OCI-LY7 (cell line): ENCODE measurements at regions not wholly inside any gene's neighbourhood (a gene's known extent, or its start where the extent isn't known, plus 50 kb on each side); places are given as distances from the start of the nearest gene placed in this dataset.

Experiments used
- BruUV-seq: library from RNA; stranded (reverse); fragments of 400-500 nt; replicated peaks from 2 replicates; lab custom pipeline; 2021; lab: Mats Ljungman, UMichigan
- CTCF ChIA-PET: fragments of 300-600 bp; sonication (Branson Sonifier 250); formaldehyde crosslinking; loops from one replicate; lab custom pipeline; 2022; ENCODE audit warnings: antibody characterized with exemption; ENCODE audit not compliant: unreplicated experiment; lab: Charles Lee
- POLR2A ChIA-PET: fragments of 300-600 bp; sonication (Branson Sonifier 250); formaldehyde crosslinking; loops from one replicate; lab custom pipeline; 2022; ENCODE audit warnings: antibody characterized with exemption; lab: Charles Lee
- DNase-seq: peaks from one replicate; pipeline ENCODE4 v3.0.0-alpha.2; 2015; ENCODE audit warnings: low spot score
- H2AFZ ChIP-seq: fragments of 200-600 bp; sonication (generic), shearing (Covaris generic); 2 replicates; pipeline ENCODE4 v1.6.1; 2014; ENCODE audit warnings: mild to moderate bottlenecking, antibody characterized with exemption, low read length, moderate library complexity
- H3K27ac ChIP-seq: fragments of 200-600 bp; sonication (generic); 2 replicates; pipeline ENCODE4 v1.5.1; 2014; ENCODE audit warnings: mixed run types, low read depth, mild to moderate bottlenecking, moderate library complexity, low read length, inconsistent platforms; ENCODE audit not compliant: poor library complexity, severe bottlenecking
- H3K36me3 ChIP-seq: fragments of 200-600 bp; sonication (generic); 2 replicates; pipeline ENCODE4 v1.6.1; 2014; ENCODE audit warnings: mild to moderate bottlenecking, antibody characterized with exemption, low read length, moderate library complexity, mixed read lengths; ENCODE audit not compliant: insufficient read depth
- H3K4me1 ChIP-seq: fragments of 200-600 bp; sonication (generic); 2 replicates; pipeline ENCODE4 v1.5.1; 2014; ENCODE audit warnings: mild to moderate bottlenecking, low read length; ENCODE audit not compliant: insufficient read depth, poor library complexity, severe bottlenecking
- H3K4me2 ChIP-seq: fragments of 200-600 bp; sonication (generic); 2 replicates; pipeline ENCODE4 v1.6.1; 2014; ENCODE audit warnings: mild to moderate bottlenecking, low read length
- H3K4me3 ChIP-seq: fragments of 200-600 bp; sonication (generic); 2 replicates; pipeline ENCODE4 v1.5.1; 2014; ENCODE audit warnings: mild to moderate bottlenecking, low read depth, low read length; ENCODE audit not compliant: poor library complexity, severe bottlenecking
- H3K79me2 ChIP-seq: fragments of 200-600 bp; sonication (generic); 2 replicates; pipeline ENCODE4 v1.6.1; 2016; ENCODE audit warnings: low read depth, mild to moderate bottlenecking, low read length, moderate library complexity, mixed read lengths; ENCODE audit not compliant: insufficient read depth
- H3K9me2 ChIP-seq: fragments of 200-600 bp; sonication (generic); 2 replicates; pipeline ENCODE4 v1.6.1; 2016; ENCODE audit warnings: mild to moderate bottlenecking, low read length, mixed read lengths; ENCODE audit not compliant: insufficient read depth
- H3K9me3 ChIP-seq: fragments of 200-600 bp; sonication (generic); 2 replicates; pipeline ENCODE4 v1.6.1; 2014; ENCODE audit warnings: mild to moderate bottlenecking, mixed run types, low read length, mixed read lengths
- H4K20me1 ChIP-seq: fragments of 200-600 bp; sonication (generic); 2 replicates; pipeline ENCODE4 v1.6.1; 2014; ENCODE audit warnings: mild to moderate bottlenecking, antibody characterized with exemption, low read length, moderate library complexity, mixed read lengths; ENCODE audit not compliant: insufficient read depth
- EZH2phosphoT487 ChIP-seq: fragments of 200-600 bp; sonication (generic); IDR thresholded peaks from 2 replicates; pipeline ENCODE4 v1.6.1; 2018; ENCODE audit warnings: low read depth, borderline replicate concordance, mild to moderate bottlenecking, mixed run types, antibody characterized with exemption, low read length, moderate library complexity, mixed read lengths
- intact Hi-C: fragments of 100-400 bp; cut with micrococcal nuclease; formaldehyde crosslinking; loops from one replicate; pipeline ENCODE4 v1.10.0; 2022; ENCODE audit not compliant: unreplicated experiment
- TF ChIP-seq, protein P1 (sequence below): fragments of 200-600 bp; sonication (generic); conservative IDR thresholded peaks from 2 replicates; pipeline ENCODE4 v1.5.1; 2014; ENCODE audit warnings: mild to moderate bottlenecking, antibody characterized with exemption, low read length, moderate library complexity, mixed read lengths

- TF ChIP-seq, protein P1, sequence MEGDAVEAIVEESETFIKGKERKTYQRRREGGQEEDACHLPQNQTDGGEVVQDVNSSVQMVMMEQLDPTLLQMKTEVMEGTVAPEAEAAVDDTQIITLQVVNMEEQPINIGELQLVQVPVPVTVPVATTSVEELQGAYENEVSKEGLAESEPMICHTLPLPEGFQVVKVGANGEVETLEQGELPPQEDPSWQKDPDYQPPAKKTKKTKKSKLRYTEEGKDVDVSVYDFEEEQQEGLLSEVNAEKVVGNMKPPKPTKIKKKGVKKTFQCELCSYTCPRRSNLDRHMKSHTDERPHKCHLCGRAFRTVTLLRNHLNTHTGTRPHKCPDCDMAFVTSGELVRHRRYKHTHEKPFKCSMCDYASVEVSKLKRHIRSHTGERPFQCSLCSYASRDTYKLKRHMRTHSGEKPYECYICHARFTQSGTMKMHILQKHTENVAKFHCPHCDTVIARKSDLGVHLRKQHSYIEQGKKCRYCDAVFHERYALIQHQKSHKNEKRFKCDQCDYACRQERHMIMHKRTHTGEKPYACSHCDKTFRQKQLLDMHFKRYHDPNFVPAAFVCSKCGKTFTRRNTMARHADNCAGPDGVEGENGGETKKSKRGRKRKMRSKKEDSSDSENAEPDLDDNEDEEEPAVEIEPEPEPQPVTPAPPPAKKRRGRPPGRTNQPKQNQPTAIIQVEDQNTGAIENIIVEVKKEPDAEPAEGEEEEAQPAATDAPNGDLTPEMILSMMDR, result no peak
- TF ChIP-seq EZH2phosphoT487, result no peak
- Histone ChIP-seq H3K4me1 (no peaks in the 10 kb centered on the region), H4K20me1 (no peaks in the 10 kb centered on the region), H2AFZ (no peak overlapping the region), H3K27ac (no peak overlapping the region), H3K79me2 (no peaks in the 10 kb centered on the region), H3K4me3 (no peak overlapping the region), H3K9me2 (no peaks in the 10 kb centered on the region), H3K9me3 (no peaks in the 10 kb centered on the region), H3K4me2 (no peak overlapping the region), H3K36me3 (no peaks in the 10 kb centered on the region)
- intact Hi-C loops, result no loop called here
- DNase-seq, result no peak
- BruUV-seq, result no TSS peak
- POLR2A ChIA-PET, result interaction anchor here (0.6 to 0.7 kb wide), 3 partner anchors 50 to 959 kb away, joined by 3 read pairs; no protein-coding TSS in a partner anchor
- CTCF ChIA-PET, result no interaction called here
These were observed 107.3 kb upstream of the STARD13 start for GRCh38 chr13:33392794-33393405.

DNA sequence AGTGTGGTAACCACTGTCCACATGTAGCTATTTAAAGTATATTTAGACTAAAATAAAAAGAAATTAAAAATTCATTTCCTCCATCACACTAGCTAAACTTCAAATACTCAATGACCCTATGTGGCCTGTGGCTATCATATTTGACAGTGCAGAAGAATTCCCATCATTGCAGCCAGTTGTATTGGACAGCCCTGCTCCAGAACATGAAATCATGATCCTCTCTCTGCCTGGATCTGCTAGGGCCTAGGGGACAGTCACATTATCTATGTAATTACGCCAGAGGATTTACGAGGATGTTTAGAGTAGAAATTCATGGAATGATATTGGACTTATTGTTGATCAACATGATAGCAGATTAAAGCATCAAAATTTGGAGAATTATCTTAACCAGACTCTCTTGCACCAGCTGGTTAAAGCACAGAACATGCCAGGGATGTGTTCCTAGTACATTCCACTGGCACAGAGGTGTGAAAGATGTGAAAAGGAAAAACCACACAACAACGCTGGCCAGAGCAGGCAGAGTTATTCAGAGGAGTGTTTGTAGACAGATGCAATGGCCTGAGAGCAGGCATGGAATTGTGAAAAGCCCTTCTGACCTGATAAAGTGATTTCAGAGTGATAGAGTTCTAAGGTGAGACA, 108.9 kb upstream of the STARD13 start:
- POLR2A ChIA-PET, result no interaction called here
- no peaks in the 10 kb centered on the region for H3K9me2 ChIP-seq
- BruUV-seq, result no TSS peak
- intact Hi-C loops, result no loop called here
- no peak overlapping the region for H3K4me3 ChIP-seq
- H3K79me2 ChIP-seq, result no peaks in the 10 kb centered on the region
- no peak overlapping the region for H2AFZ ChIP-seq
- CTCF ChIA-PET, result no interaction called here
- no peak for TF ChIP-seq EZH2phosphoT487
- TF ChIP-seq, protein P1, result no peak
- no peaks in the 10 kb centered on the region for H4K20me1 ChIP-seq
- DNase-seq, result no peak
- H3K9me3 ChIP-seq, result no peaks in the 10 kb centered on the region
- no peaks in the 10 kb centered on the region for H3K36me3 ChIP-seq
- no peaks in the 10 kb centered on the region for H3K4me1 ChIP-seq
- H3K27ac ChIP-seq, result no peak overlapping the region
- no peak overlapping the region for H3K4me2 ChIP-seq

- H3K4me3 ChIP-seq, result no peak overlapping the region
- BruUV-seq, result no TSS peak
- H3K4me1 ChIP-seq, result no peaks in the 10 kb centered on the region
- no peak overlapping the region for H2AFZ ChIP-seq
- H3K79me2 ChIP-seq, result no peaks in the 10 kb centered on the region
- no peaks in the 10 kb centered on the region for H3K36me3 ChIP-seq
- ChIA-PET POLR2A (no interaction called here), CTCF (no interaction called here)
- no peaks in the 10 kb centered on the region for H3K9me3 ChIP-seq
- H3K9me2 ChIP-seq, result no peaks in the 10 kb centered on the region
- intact Hi-C loops, result no loop called here
- TF ChIP-seq, protein P1, result no peak
- TF ChIP-seq EZH2phosphoT487, result no peak
- DNase-seq, result no peak
- no peak overlapping the region for H3K27ac ChIP-seq
- H3K4me2 ChIP-seq, result no peak overlapping the region
- no peaks in the 10 kb centered on the region for H4K20me1 ChIP-seq
These were observed 115.7 kb upstream of the STARD13 start for GRCh38 chr13:33401238-33401637.
